MM.1S (cell line): ENCODE measurements at regions not wholly inside any gene's neighbourhood (a gene's known extent, or its start where the extent isn't known, plus 50 kb on each side); places are given as distances from the start of the nearest gene placed in this dataset.

Experiments used
- DNase-seq: peaks from one replicate; pipeline ENCODE4 v3.0.0-alpha.2; 2015
- H2AFZ ChIP-seq: fragments of 300-600 bp; sonication (generic); 2 replicates; pipeline ENCODE4 v1.6.0; 2016; ENCODE audit warnings: antibody characterized with exemption, low read length
- H3F3A ChIP-seq: fragments of 300-600 bp; sonication (generic); 2 replicates; pipeline ENCODE4 v1.6.1; 2016; ENCODE audit warnings: mild to moderate bottlenecking, antibody characterized with exemption, low read length, moderate library complexity, mixed read lengths; ENCODE audit not compliant: insufficient read depth
- H3K27ac ChIP-seq: fragments of 300-600 bp; sonication (generic); 2 replicates; pipeline ENCODE4 v1.5.1; 2016; ENCODE audit warnings: mild to moderate bottlenecking, low read length
- H3K27me3 ChIP-seq: fragments of 300-600 bp; sonication (generic); replicated peaks from 2 replicates; pipeline ENCODE4 v1.6.0; 2016; ENCODE audit warnings: low read length; ENCODE audit not compliant: insufficient read depth
- H3K36me3 ChIP-seq: fragments of 300-600 bp; sonication (generic); replicated peaks from 2 replicates; pipeline ENCODE4 v1.6.1; 2016; ENCODE audit warnings: mild to moderate bottlenecking, low read length, mixed read lengths; ENCODE audit not compliant: insufficient read depth
- H3K4me1 ChIP-seq: fragments of 300-600 bp; sonication (generic); 2 replicates; pipeline ENCODE4 v1.6.1; 2016; ENCODE audit warnings: low read length, mixed read lengths
- H3K4me2 ChIP-seq: fragments of 300-600 bp; sonication (generic); 2 replicates; pipeline ENCODE4 v1.6.0; 2016; ENCODE audit warnings: low read depth, low read length
- H3K4me3 ChIP-seq: fragments of 300-600 bp; sonication (generic); 2 replicates; pipeline ENCODE4 v1.5.1; 2016; ENCODE audit warnings: low read length, mixed read lengths
- H3K79me2 ChIP-seq: fragments of 300-600 bp; sonication (generic); 2 replicates; pipeline ENCODE4 v1.6.1; 2016; ENCODE audit warnings: mixed run types, low read length, mixed read lengths
- H3K9ac ChIP-seq: fragments of 300-600 bp; sonication (generic); 2 replicates; pipeline ENCODE4 v1.6.1; 2016; ENCODE audit warnings: low read length, mixed read lengths
- H3K9me2 ChIP-seq: fragments of 300-600 bp; sonication (generic); replicated peaks from 2 replicates; pipeline ENCODE4 v1.6.1; 2016; ENCODE audit warnings: mild to moderate bottlenecking, low read length, mixed read lengths; ENCODE audit not compliant: insufficient read depth
- H3K9me3 ChIP-seq: fragments of 300-600 bp; sonication (generic); replicated peaks from 2 replicates; pipeline ENCODE4 v1.6.1; 2016; ENCODE audit warnings: mild to moderate bottlenecking, low read length, mixed read lengths; ENCODE audit not compliant: insufficient read depth
- H4K20me1 ChIP-seq: fragments of 300-600 bp; sonication (generic); 2 replicates; pipeline ENCODE4 v1.6.1; 2016; ENCODE audit warnings: mild to moderate bottlenecking, low read length, moderate library complexity, mixed read lengths; ENCODE audit not compliant: insufficient read depth
- CTCF ChIP-seq: fragments of 300-600 bp; sonication (generic); IDR thresholded peaks from 2 replicates; pipeline ENCODE4 v1.5.1; 2016; ENCODE audit warnings: antibody characterized with exemption, low read length, mixed read lengths
- EZH2 ChIP-seq: fragments of 300-600 bp; sonication (generic); optimal IDR thresholded peaks from 2 replicates; pipeline ENCODE3; 2017; ENCODE audit warnings: low read depth, mild to moderate bottlenecking, antibody characterized with exemption, low read length, mixed read lengths
- EZH2phosphoT487 ChIP-seq: fragments of 300-600 bp; sonication (generic); IDR thresholded peaks from 2 replicates; pipeline ENCODE4 v1.6.1; 2018; ENCODE audit warnings: antibody characterized with exemption, low read length

- Histone ChIP-seq H3K9ac (no peak overlapping the region), H3K79me2 (no peaks in the 10 kb centered on the region), H3K36me3 (no peaks in the 10 kb centered on the region), H3K4me1 (no peaks in the 10 kb centered on the region), H2AFZ (no peak overlapping the region), H3F3A (no peaks in the 10 kb centered on the region), H3K9me2 (no peaks in the 10 kb centered on the region), H3K27me3 (no peaks in the 10 kb centered on the region), H3K4me3 (no peak overlapping the region), H3K4me2 (no peak overlapping the region), H3K9me3 (no peaks in the 10 kb centered on the region), H3K27ac (no peak overlapping the region), H4K20me1 (no peaks in the 10 kb centered on the region)
- DNase-seq: no peak
- TF ChIP-seq EZH2 (no peak), EZH2phosphoT487 (no peak)
These were observed 246.1 kb downstream of the NDFIP2 start for GRCh38 chr13:79727086-79727485.

- H3K36me3 ChIP-seq: no peaks in the 10 kb centered on the region
- no peaks in the 10 kb centered on the region for H3K79me2 ChIP-seq
- H3K9me3 ChIP-seq: no peaks in the 10 kb centered on the region
- no peak overlapping the region for H3K4me2 ChIP-seq
- H2AFZ ChIP-seq: no peak overlapping the region
- no peaks in the 10 kb centered on the region for H3K9me2 ChIP-seq
- no peak for DNase-seq
- no peaks in the 10 kb centered on the region for H3F3A ChIP-seq
- no peak overlapping the region for H3K9ac ChIP-seq
- no peak for TF ChIP-seq CTCF
- H3K27me3 ChIP-seq: no peaks in the 10 kb centered on the region
- no peaks in the 10 kb centered on the region for H3K4me1 ChIP-seq
- no peaks in the 10 kb centered on the region for H4K20me1 ChIP-seq
- no peak overlapping the region for H3K27ac ChIP-seq
- H3K4me3 ChIP-seq: no peak overlapping the region
These were observed 244.9 kb downstream of the NDFIP2 start for GRCh38 chr13:79725841-79726240.

- no peak overlapping the region for H3K4me2 ChIP-seq
- H3K27me3 ChIP-seq: no peaks in the 10 kb centered on the region
- H3F3A ChIP-seq: no peaks in the 10 kb centered on the region
- no peaks in the 10 kb centered on the region for H3K9me2 ChIP-seq
- no peak overlapping the region for H3K9ac ChIP-seq
- H3K36me3 ChIP-seq: no peaks in the 10 kb centered on the region
- DNase-seq: no peak
- no peaks in the 10 kb centered on the region for H3K9me3 ChIP-seq
- no peaks in the 10 kb centered on the region for H4K20me1 ChIP-seq
- TF ChIP-seq EZH2phosphoT487 (no peak), CTCF (no peak), EZH2 (no peak)
- H3K4me1 ChIP-seq: no peaks in the 10 kb centered on the region
- no peaks in the 10 kb centered on the region for H3K79me2 ChIP-seq
- no peak overlapping the region for H2AFZ ChIP-seq
- no peak overlapping the region for H3K27ac ChIP-seq
- no peak overlapping the region for H3K4me3 ChIP-seq
These were observed 243.6 kb downstream of the NDFIP2 start for GRCh38 chr13:79724348-79725103.

GRCh38 chr13:79723519-79724024 is 242.6 kb downstream of the NDFIP2 start:
- no peak overlapping the region for H3K4me2 ChIP-seq
- H3K9me2 ChIP-seq: no peaks in the 10 kb centered on the region

More at GRCh38 chr13:79723519-79724024, 242.6 kb downstream of the NDFIP2 start:
- Histone ChIP-seq H3K9me3 (no peaks in the 10 kb centered on the region), H3K4me1 (no peaks in the 10 kb centered on the region), H3K27ac (no peak overlapping the region), H3F3A (no peaks in the 10 kb centered on the region), H3K36me3 (no peaks in the 10 kb centered on the region), H2AFZ (no peak overlapping the region), H3K9ac (no peak overlapping the region), H3K27me3 (no peaks in the 10 kb centered on the region), H3K79me2 (no peaks in the 10 kb centered on the region), H4K20me1 (no peaks in the 10 kb centered on the region), H3K4me3 (no peak overlapping the region)
- no peak for DNase-seq
- TF ChIP-seq EZH2: no peak
- TF ChIP-seq EZH2phosphoT487: no peak
- TF ChIP-seq CTCF: no peak
